OCI-M2 (cell line): ENCODE measurements at regions not wholly inside any gene's neighbourhood (a gene's known extent, or its start where the extent isn't known, plus 50 kb on each side); places are given as distances from the start of the nearest gene placed in this dataset.
"Not testable (repeated sequence)": the region's sequence is repeated elsewhere in the genome, so short reads cannot be mapped to it uniquely, and the experiment has no call there.

Experiments used
- DNase-seq: peaks from one replicate; lab custom pipeline; 2025; ENCODE audit not compliant: unreplicated experiment; lab: John Stamatoyannopoulos, UW

DNA sequence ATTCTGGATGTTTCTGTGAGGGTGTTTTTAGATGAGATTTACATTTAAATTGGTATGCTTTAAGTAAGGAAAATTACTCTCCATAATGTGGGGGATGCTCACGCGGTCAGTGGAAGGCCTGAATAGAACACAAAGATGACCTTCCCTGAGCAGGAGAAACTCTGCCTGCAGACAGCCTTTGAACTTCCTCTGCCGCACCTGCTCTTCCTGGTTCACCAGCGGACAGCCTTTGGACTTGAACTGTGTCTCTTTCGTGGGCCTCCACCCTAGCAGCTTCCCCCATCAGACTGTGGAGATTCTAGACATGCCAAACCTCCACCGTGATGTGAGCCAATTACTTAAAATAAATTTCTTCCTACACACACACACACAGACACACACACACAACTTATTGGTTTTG, 210.7 kb downstream of the EFCAB11 start:
- DNase-seq, result no peak

DNA sequence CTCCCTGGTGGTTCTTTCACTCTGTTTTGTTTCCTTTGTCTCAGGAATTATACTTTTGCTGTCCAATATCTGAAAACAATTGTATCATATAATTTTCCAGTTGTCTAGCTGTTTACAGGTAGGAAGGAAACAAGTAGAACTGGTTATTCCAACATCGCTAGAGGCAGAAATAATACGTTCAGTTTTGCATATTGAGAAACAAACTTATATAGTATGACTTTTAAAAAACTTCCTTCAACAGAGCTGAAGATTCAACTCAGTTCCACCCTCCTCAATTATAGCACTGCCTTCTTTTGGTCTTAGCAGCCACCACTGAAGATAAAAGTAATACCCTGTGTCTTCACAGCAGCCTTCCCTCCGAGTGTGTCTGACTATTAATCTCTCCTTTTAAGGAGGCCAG, 214.3 kb downstream of the EFCAB11 start:
- DNase-seq, result no peak

DNA sequence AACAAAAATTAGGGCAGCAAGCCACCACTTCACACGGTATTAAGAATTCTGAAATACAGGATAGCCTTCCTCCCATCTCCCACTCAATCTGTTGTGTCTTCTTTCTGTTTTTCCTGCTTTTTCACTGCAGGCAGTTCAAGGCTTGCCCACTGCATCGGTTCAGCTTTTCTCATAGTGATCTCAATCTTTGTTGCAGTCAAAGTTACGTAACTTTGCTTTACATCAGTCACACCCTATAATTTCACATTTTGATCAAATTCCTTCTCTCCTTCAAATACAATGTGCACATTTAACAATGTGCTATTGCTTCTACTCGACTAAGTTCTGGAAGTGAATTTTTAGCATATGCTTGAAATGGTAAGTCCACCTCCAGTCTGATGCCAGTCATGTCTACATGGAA, 217.6 kb downstream of the EFCAB11 start:
- DNase-seq, result no peak

DNA sequence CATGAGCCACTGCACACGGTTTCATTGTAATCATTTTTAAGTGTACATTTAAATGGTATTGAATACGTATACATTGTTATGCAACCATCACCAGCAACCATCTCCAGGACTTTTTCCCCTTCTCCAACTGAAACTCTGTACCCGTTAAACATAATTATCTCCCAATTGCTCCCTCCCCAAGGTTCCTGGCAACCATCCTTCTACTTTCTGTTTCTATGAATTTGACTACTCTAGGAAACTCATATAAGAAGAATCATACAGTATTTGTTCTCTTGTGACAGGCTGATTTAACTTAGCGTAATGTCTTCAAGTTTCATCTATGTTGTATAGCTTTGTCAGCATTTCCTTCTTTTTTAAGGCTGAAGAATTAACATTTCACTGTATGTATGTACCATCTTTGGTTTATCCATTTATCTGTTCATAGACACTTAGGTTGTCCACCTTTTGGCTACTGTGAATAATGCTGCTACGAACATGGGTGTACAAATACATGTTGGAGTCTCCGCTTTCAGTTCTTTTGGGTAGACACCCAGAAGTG, 223.1 kb downstream of the EFCAB11 start:
- no peak for DNase-seq

GRCh38 chr14:89730687-89731086, 223.8 kb downstream of the EFCAB11 start:
- no peak for DNase-seq

DNA sequence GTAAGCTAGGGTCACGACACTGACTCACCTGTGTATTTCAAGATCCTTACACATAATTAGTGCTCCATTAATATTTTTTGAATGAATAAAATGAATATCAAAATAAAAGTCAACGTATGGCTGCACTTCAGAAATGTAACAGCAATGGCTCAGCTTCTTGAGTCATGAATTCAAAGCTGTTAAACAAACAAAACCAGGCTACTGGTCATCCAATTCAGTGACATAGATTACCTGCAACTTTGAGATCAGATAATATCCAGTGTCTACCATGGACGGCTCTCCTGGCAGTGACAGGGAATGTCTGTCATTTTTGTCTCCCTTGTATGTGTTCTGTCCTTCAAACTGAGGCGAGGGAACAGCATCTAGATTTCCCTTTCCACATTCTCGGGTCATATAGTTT, 225.6 kb downstream of the EFCAB11 start:
- no peak for DNase-seq

DNA sequence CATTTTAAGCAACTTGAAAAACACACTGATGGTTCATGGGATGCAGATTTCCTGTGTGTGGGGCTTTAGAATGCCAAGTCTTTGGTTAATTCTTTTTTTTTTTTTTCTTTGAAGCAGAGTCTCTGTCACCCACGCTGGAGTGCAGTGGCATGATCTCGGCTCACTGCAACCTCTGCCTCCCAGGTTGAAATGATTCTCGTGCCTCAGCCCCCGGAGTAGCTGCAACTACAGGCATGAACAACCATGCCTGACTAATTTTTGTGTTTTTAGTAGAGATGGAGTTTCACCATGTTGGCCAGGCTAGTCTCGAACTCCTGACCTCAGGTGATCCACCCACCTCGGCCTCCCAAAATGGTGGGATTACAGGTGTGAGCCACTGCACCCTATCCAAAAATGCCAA, 228.3 kb downstream of the EFCAB11 start:
- not testable (repeated sequence) for DNase-seq

GRCh38 chr14:89724628-89724960, 229.9 kb downstream of the EFCAB11 start:
- no peak for DNase-seq

DNA sequence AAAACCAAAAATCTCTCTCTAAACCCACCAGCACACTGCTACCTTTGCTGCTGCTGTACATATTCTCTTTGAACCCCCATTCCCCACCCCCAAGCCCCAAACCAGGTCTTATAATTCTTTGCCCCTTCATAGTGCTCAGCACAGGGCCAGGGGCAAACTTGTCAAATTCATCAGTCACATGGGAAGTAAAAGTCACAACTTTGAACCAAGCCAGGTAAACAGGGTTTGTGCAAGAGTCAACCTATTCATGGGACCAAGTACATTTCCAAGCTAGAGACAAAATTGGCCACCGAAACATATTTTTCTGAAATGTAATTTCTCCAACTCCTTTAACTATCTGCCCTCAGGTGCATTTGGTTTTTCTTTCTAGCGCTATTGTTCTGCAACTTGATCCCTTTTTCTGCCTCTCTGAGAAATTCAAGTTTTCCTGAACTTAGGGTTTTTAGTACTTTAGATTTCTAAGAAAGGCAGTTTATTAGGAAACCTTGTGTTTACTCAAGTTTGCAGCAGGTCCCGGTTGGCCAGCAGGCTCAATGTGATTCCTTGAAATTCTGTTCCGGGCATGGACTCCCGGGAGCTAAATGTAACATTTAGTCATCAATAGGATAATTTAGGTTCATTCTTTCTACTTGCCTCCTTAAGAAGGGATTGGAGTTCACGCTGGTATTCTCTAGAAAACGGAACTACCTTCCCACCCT, 230.5 kb downstream of the EFCAB11 start:
- no peak for DNase-seq

GRCh38 chr14:89721956-89722355, 232.6 kb downstream of the EFCAB11 start:
- DNase-seq, result no peak

DNA sequence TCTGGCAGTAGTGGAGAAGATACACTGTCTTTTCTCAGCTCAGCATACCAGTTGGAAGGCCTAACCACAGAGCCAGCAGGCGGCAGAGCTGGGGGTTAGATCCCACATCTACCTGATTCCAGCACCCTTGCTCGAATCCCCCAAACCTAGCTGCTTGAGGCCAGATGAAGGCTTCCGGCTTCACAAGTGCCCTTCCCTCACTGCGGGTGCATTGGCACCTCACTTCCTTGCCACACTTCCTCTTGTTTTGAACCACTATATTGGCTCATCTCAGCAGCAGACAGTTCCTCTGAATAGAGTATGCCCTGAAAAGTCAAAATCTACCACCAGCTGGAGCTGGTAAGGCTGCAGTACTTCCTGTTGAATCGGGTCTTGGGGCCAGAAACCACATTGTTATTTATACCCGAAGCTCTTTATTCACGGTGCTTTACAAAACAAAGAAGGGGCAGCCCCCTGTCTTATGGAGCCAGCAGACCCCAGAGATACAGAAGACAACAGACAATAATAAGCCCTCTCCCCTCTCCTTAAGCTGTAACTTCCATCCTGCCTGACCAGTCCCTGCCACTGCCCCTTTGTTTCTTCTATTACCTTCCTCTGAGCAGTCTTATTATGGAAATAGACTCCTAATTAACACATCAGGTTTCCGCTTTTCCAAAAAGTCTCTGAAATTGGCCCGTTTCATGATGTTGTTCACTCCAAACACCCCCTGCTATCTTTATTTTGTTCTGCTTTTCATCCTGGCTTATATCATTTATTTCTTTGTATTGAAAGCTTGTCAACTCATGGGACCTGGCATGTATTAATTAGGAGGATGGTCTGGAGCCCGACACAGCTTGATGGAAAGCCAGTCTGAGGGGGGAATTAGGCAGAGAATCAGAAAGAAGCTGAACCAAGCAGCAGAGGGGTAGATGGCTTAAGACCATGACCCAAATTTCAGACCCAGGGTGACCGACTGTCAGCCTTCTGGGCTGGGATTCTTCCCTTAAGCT, 233.5 kb downstream of the EFCAB11 start:
- DNase-seq, result no peak

GRCh38 chr14:89720076-89720687, 234.3 kb downstream of the EFCAB11 start:
- no peak for DNase-seq

GRCh38 chr14:89719366-89720075, 235.0 kb downstream of the EFCAB11 start:
- no peak for DNase-seq

GRCh38 chr14:89708982-89709625, 245.4 kb downstream of the EFCAB11 start:
- no peak for DNase-seq

GRCh38 chr14:89707086-89707485, 247.4 kb downstream of the EFCAB11 start:
- no peak for DNase-seq

DNA sequence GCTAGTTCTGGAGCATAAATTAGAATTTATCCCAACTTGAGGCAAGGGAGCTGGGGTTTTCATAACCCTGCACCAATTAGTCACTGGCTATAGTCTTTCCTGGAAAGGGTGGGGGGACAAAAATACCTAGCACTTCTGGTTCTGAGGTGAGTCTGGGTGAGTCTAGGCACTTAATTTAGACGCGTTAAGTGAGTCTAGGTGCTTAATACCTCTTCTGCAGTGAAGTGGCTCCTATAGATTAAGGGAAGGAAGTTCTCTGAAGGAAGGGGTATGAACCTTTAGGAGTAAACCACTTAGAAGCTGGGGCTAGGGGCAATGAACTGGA, 251.7 kb downstream of the EFCAB11 start:
- no peak for DNase-seq

DNA sequence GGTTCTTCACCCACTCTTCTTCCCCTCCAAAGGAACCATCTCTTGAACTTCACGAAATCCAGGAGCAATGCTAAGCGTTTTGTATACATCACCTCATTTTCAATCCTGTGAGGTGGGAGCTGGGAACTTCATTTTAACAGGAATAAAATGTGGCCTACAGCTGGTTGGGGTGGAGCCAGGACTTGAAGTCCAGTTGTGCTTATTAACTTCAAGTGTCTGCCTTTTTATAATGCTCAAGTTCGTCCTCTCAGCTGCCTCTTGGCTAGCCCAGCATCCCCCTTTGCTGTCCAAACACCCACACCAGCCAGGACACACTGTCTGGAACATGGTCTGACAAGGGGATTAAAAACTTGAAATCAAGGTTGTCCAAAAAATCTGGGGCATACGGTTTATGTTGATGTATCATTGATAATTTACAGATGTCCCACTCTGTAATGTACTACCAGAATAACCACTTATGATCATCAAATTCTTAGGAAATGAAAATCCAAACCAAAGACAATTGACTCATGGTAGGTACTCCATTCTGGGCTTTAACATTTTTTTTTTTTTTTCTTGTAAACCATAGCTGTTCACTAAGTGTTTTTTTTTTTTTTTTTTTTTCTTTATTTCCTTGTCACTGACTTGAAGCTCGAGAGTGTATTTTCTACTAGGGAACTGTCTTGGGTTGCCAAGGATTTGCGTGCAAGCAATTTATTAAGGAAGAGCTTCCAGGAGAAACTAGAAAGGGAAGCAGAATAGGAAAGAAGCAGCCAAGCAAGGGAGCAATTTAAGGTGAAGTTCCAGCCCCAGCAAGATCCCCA, 252.3 kb downstream of the EFCAB11 start:
- no peak for DNase-seq

- no peak for DNase-seq
These were observed 253.1 kb downstream of the EFCAB11 start for GRCh38 chr14:89701211-89702043.

GRCh38 chr14:89700801-89701200, 253.7 kb downstream of the EFCAB11 start:
- no peak for DNase-seq
